ENCODE measurements at regions not wholly inside any gene's neighbourhood (a gene's known extent, or its start where the extent isn't known, plus 50 kb on each side); places are given as distances from the start of the nearest gene placed in this dataset.

DNA sequence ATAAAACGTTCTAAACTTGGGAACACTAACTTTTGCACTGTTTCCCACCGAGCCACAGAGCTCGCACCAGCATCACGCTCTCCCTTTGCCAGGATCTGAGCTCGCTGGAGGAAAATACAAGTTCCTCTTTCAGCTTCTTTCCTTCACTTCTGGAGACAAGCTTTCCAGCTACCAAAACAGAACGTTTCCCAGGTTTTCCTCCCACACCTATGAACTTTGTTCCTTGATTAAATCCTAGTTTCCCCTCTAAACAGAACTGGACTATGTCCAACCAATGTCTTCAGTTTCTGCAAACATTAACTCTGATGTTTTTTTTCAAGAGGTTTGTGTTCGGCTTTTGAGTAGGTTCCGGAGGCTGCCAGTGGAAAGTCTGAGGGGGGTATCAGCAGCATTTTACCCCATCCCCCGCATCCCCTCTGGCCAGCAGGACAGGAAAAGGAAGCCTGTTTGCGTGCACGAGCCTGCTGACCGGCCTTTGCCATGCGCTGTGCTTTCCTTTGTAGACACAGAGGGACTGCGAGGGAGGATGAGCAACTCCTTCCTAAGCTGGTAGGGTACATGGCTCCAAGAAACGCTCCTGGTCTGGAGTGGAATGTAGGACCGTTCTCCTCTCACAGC lies 135.5 kb downstream of the LY86 start:
- no peaks in the 10 kb centered on the region for H3K9me3 ChIP-seq
- no peak overlapping the region for H3K4me3 ChIP-seq
- peaks cover 35% of the 10 kb centered on the region for H3K4me1 ChIP-seq
- peak overlapping the region; percentile 48 to 89 (median 87) for H3K27ac ChIP-seq
- TF ChIP-seq, protein P1, sequence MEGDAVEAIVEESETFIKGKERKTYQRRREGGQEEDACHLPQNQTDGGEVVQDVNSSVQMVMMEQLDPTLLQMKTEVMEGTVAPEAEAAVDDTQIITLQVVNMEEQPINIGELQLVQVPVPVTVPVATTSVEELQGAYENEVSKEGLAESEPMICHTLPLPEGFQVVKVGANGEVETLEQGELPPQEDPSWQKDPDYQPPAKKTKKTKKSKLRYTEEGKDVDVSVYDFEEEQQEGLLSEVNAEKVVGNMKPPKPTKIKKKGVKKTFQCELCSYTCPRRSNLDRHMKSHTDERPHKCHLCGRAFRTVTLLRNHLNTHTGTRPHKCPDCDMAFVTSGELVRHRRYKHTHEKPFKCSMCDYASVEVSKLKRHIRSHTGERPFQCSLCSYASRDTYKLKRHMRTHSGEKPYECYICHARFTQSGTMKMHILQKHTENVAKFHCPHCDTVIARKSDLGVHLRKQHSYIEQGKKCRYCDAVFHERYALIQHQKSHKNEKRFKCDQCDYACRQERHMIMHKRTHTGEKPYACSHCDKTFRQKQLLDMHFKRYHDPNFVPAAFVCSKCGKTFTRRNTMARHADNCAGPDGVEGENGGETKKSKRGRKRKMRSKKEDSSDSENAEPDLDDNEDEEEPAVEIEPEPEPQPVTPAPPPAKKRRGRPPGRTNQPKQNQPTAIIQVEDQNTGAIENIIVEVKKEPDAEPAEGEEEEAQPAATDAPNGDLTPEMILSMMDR (IDR thresholded peaks at IDR 0.05), result no peak
- no peak for TF ChIP-seq POLR2A (IDR thresholded peaks at IDR 0.05)
- WGBS, 2 donors, result 6 to 8% methylated on average over 10 to 16 of the region's 16 CpGs
- DNase-seq (peak; percentile 31 to 65 (median 46)), ATAC-seq (peak; percentile 59)
- H3K36me3 ChIP-seq (replicated peaks in 1 of 2; ENCODE audit: insufficient read depth in 1 of 2, low read depth in 2 of 2), result no peaks in the 10 kb centered on the region
- intact Hi-C loops (cut with DNase I), result no loop called here
- H3K27me3 ChIP-seq, result no peaks in the 10 kb centered on the region

DNA sequence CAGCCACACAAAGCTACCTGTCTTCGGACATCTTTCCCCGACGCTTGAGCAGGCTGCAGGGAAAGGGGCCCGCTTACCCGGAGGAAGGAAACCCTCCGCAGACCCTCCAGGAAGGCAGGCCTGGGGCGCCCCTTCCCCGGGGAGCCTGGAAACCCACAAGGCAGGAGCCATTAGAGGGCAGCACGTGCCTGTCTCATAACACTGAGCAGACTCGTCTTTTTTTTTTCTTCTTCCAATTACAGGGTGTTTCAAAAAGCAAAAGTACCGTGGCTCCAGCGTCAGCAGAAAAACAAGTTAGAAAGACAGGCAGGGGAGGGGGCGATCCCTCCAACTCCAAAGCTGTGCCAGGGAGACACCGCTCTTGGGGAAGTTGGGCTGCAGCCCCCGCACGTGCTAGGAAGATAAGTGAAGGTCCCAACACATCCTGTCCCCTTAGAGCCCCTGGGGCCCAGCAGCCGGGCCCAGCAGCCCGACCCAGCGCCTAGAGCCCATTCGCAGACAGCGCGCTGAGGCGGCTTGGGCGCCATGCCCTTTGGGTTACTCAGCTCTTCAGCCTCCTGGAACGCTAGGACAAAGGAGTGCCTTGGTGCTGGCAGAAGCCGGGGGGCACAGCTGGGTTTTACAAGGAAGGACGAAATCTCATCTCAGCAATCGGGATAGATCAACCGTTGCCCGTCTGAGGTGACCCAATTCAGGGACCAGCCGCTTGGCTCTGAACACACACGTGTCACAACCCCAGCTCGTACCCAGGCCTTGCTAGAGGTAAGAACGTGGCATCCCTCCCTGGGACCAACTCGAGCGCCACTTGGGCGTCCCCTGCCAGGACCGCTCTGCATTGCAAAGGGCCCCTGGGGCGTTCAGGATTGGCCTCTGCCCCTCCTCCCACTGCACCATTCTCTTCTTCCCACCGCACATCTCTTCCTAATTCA lies 136.3 kb downstream of the LY86 start:
- no peak overlapping the region for H3K4me3 ChIP-seq
- peaks cover 35% of the 10 kb centered on the region for H3K4me1 ChIP-seq
- no peaks in the 10 kb centered on the region for H3K27me3 ChIP-seq
- no peaks in the 10 kb centered on the region for H3K36me3 ChIP-seq (replicated peaks in 1 of 2; ENCODE audit: insufficient read depth in 1 of 2, low read depth in 2 of 2)
- peak; percentile 76 to 86 (median 80) for DNase-seq
- intact Hi-C loops (cut with DNase I), result no loop called here
- H3K27ac ChIP-seq, result peak overlapping the region; percentile 48 to 89 (median 87)
- no peaks in the 10 kb centered on the region for H3K9me3 ChIP-seq
- no peak for TF ChIP-seq POLR2A (IDR thresholded peaks at IDR 0.05)
- TF ChIP-seq, protein P1 (IDR thresholded peaks at IDR 0.05), result peak; percentile 52 to 85 (median 72)
- peak; percentile 86 for ATAC-seq
- 31 to 34% methylated on average over 28 to 40 of the region's 40 CpGs for WGBS, 2 donors

DNA sequence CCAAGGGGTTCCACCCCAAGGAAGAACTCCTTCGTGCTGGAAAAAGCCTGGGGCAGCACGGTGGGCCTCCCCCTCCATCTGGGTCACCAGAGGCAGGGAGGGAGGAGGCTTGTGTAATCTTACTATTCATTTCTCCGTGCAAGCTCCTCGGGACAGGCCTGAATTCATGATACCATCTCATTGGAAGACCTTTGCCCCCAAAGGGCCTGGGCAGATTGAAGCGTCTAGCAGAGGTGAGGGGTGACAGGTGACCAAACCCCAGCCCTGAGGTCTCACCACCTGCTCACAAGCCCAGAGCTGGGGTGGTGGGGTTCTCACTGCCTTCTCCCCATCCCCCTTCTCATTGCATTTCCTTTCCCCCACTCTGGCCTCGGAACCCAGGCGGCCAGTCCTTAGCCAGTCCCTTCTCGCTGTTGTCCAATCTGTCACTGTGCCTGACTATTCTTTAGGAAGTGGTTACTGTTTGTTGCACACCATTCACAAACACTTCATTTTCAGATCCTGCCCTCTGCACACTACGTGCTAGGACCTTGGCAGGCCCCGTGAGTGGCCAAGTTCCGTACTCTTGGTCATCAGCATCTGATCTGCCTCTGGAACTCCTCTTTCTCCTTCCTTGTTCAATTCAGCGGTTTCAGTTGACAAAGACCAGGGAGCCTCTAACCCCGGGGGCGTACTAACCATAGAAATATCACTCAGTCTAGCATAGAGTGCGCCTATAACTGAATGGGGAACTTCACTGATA lies 137.1 kb downstream of the LY86 start:
- intact Hi-C loops (cut with DNase I), result no loop called here
- no peaks in the 10 kb centered on the region for H3K27me3 ChIP-seq
- H3K36me3 ChIP-seq (replicated peaks in 1 of 2; ENCODE audit: insufficient read depth in 1 of 2, low read depth in 2 of 2), result no peaks in the 10 kb centered on the region
- TF ChIP-seq, protein P1 (IDR thresholded peaks at IDR 0.05), result no peak
- peak in 1 of 3 donors; percentile 19 for TF ChIP-seq POLR2A (IDR thresholded peaks at IDR 0.05)
- peak overlapping the region in 3 of 4 donors; percentile 87 to 89 (median 87) for H3K27ac ChIP-seq
- peaks cover 35% of the 10 kb centered on the region for H3K4me1 ChIP-seq
- no peak overlapping the region for H3K4me3 ChIP-seq
- 65 to 81% methylated on average over 14 to 15 of the region's 15 CpGs for WGBS, 2 donors
- DNase-seq, result peak in 1 of 4 donors; percentile 62
- no peaks in the 10 kb centered on the region for H3K9me3 ChIP-seq
- ATAC-seq, result no peak

DNA sequence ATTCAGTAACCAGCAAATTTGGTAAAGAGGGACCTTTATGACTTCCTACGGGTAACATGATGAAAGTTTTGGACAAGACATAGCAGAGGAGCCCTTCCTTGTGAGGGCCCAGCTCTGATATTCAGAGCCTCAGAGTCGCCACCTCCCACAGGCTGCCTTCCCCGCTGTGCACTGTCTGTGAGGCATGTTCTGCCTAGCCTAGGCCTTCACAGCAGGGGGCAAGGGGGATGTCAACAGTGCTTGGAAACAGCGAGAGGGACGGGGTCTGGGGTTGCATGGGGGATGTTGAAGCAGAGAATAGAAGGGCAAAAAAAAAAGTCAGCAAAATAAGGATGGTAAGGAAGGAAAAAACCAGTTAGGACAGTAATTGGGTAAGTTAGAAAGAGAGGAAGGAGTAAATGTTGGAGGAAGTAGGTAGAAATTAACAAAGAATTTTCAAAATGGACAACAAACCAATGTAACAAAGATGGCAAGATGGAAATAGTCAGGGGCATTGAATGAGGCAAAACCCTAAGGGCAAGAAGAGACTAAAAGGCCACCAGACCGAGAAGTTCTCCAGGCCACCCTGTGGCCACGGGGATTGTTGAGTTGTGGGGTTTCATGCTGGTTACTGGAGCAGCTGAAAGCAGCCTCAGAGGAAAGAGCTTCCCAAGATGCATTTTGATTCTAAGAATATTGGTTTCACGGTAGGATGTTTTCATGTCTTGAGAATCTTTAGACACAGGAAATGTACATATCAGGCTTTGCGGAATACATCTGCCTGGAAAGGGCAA lies 139.8 kb downstream of the LY86 start:
- no peak for DNase-seq
- intact Hi-C loops (cut with DNase I), result no loop called here
- Histone ChIP-seq H3K36me3 (replicated peaks in 1 of 2; ENCODE audit: insufficient read depth in 1 of 2, low read depth in 2 of 2) (no peaks in the 10 kb centered on the region), H3K4me1 (peaks cover 22% of the 10 kb centered on the region), H3K4me3 (no peak overlapping the region), H3K27me3 (no peaks in the 10 kb centered on the region), H3K27ac (no peak overlapping the region), H3K9me3 (no peaks in the 10 kb centered on the region)
- TF ChIP-seq POLR2A (IDR thresholded peaks at IDR 0.05), result no peak
- TF ChIP-seq, protein P1 (IDR thresholded peaks at IDR 0.05), result no peak
- 89 to 91% methylated on average over 9 of the region's 9 CpGs for WGBS, 2 donors
- ATAC-seq, result no peak

Measured in body of pancreas (tissue), 4 donors.